Glomerular visceral epithelial cell (primary cell): ENCODE measurements at regions not wholly inside any gene's neighbourhood (a gene's known extent, or its start where the extent isn't known, plus 50 kb on each side); places are given as distances from the start of the nearest gene placed in this dataset.

Experiments
- DNase-seq: peaks from one replicate; pipeline ENCODE4 v3.0.0-alpha.2; 2016; ENCODE audit errors: extremely low spot score

- DNase-seq: no peak
These were observed 78.4 kb upstream of the WNT4 start for GRCh38 chr1:22221233-22221780.

GRCh38 chr1:22222723-22223122 lies 79.8 kb upstream of the WNT4 start:
- no peak for DNase-seq

GRCh38 chr1:22223176-22223575 lies 80.3 kb upstream of the WNT4 start:
- no peak for DNase-seq

- DNase-seq: no peak
These were observed 81.2 kb upstream of the WNT4 start for GRCh38 chr1:22224091-22224490.

GRCh38 chr1:22224631-22225030 lies 81.7 kb upstream of the WNT4 start:
- DNase-seq: no peak

GRCh38 chr1:22225858-22226589 lies 83.1 kb upstream of the WNT4 start:
- no peak for DNase-seq

- no peak for DNase-seq
These were observed 85.2 kb upstream of the WNT4 start for GRCh38 chr1:22228074-22228473.

GRCh38 chr1:22228505-22228911 lies 85.6 kb upstream of the WNT4 start:
- no peak for DNase-seq

- DNase-seq: peak; percentile 36
These were observed 86.5 kb upstream of the WNT4 start for GRCh38 chr1:22229379-22229778.

- DNase-seq: no peak
These were observed 88.2 kb upstream of the WNT4 start for GRCh38 chr1:22231068-22231593.

GRCh38 chr1:22231995-22232690 lies 89.2 kb upstream of the WNT4 start:
- no peak for DNase-seq

GRCh38 chr1:22233222-22233621 lies 90.3 kb upstream of the WNT4 start:
- DNase-seq: no peak

GRCh38 chr1:22234476-22235030 lies 91.7 kb upstream of the WNT4 start:
- no peak for DNase-seq

- DNase-seq: no peak
These were observed 93.3 kb upstream of the WNT4 start for GRCh38 chr1:22236166-22236565.

- no peak for DNase-seq
These were observed 94.0 kb upstream of the WNT4 start for GRCh38 chr1:22236900-22237299.

GRCh38 chr1:22237433-22238093 lies 94.7 kb upstream of the WNT4 start:
- DNase-seq: no peak

- no peak for DNase-seq
These were observed 95.7 kb upstream of the WNT4 start for GRCh38 chr1:22238356-22239224.

GRCh38 chr1:22239378-22239777 lies 96.5 kb upstream of the WNT4 start:
- DNase-seq: no peak

- no peak for DNase-seq
These were observed 98.4 kb upstream of the WNT4 start for GRCh38 chr1:22241250-22241649.

- DNase-seq: no peak
These were observed 98.9 kb upstream of the WNT4 start for GRCh38 chr1:22241811-22242210.

- DNase-seq: no peak
These were observed 102.3 kb upstream of the WNT4 start for GRCh38 chr1:22245100-22245650.
